GM21825 (cell line): ENCODE measurements at regions not wholly inside any gene's neighbourhood (a gene's known extent, or its start where the extent isn't known, plus 50 kb on each side); places are given as distances from the start of the nearest gene placed in this dataset.
"Not testable (repeated sequence)": the region's sequence is repeated elsewhere in the genome, so short reads cannot be mapped to it uniquely, and the experiment has no call there.

Experiments used
- ATAC-seq: cut with Tn5 transposase; IDR thresholded peaks from one replicate; pipeline ENCODE4 v1.9.1; 2021; ENCODE audit warnings: mild to moderate bottlenecking, moderate library complexity; ENCODE audit not compliant: unreplicated experiment

- no peak for ATAC-seq
Observed at GRCh38 chr11:80733361-80733760, 1292.5 kb upstream of the TENM4 start.

DNA sequence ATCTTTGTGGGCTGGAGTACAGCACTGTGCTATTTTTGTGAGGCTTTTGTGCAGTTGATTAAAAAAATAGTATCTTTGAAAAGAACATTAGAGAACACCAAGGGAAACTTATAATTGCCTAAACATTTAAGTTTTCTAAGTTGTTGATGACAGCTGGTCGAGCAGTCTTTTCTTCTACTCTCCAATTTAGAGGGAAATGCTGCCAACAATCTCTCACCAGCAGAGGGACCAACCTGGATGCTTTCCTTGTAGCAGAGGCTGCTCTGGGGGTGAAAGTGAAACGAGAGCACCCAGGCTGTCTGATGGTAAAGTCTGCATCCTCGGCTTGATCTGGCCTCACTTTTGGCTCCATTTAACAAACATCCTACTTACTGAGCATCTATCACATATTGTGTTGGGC is 1286.5 kb upstream of the TENM4 start:
- peak; percentile 89 for ATAC-seq

DNA sequence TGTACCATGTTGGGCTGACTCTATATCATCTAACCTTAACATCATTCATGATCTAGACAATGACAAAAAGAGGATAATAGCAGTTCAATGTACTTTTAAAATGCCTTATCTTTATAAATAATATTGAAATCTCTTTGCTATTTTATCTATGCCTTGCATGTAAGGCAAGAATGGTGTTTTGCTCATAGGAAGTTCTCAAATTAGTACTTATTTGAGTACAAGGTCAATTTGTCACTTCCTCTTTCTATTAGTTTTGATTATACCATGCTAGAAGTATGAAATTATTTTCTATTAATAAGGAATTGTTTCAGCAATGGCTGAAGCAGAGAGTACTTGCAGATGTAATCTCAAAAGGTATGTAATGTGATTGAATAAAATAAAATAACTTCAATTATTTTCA is 1285.4 kb upstream of the TENM4 start:
- ATAC-seq = no peak

GRCh38 chr11:80724366-80724765 is 1283.5 kb upstream of the TENM4 start:
- ATAC-seq = no peak

GRCh38 chr11:80722629-80723028 is 1281.8 kb upstream of the TENM4 start:
- ATAC-seq = no peak

DNA sequence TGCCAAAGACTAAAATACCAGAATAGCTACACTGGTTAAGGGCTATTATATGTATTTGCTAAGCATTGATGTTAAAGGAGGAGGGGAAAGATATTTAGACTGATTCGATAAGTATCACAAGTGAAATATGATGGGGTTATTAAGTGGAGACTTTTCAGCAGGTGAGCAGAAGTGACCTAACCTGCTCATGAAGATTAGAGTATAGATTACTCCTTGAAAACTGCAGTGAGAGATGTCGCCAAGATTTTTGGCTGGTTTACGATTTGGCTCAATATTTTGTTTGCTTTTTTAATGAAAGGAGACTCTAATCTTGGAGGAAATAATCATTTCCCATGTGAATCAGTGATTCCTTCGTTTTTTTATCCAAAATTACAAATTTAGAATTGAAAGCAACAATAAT is 1279.5 kb upstream of the TENM4 start:
- no peak for ATAC-seq

DNA sequence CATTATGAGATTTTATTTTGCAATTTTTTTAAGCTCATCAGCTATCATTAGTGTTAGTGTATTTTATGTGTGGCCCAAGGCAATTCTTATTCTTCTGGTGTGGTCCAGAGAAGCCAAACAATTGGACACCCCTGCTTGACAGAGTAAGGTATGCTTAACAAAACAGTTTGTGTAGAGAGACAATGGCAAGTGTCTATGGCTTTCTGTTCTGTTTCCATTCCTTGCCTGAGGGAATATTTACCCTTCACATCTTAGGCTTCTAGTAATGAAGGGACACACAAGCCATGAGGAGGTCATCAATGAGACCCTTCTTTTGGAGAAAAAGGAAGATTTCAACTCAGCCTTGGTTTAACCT is 1278.4 kb upstream of the TENM4 start:
- ATAC-seq = no peak

GRCh38 chr11:80718611-80719291 is 1277.9 kb upstream of the TENM4 start:
- ATAC-seq = no peak

GRCh38 chr11:80702264-80702663 is 1261.4 kb upstream of the TENM4 start:
- no peak for ATAC-seq

DNA sequence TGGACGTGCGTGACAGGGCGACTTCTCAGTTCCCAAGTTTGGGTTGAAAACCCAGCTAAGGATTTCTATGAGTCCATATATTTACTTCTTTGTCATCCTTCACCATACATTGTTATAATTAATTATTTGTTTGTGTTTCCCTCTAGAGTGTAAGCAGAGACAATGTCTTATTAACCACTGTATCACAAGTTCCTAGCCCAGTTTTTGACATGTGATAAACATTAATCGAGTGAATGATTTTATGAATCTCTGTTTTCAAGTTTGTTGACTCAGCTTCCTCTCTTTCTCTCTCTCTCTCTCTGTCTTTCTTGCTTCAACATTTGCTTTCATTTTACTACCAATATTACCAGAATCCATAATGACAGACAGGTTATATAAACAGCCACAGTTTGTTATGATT is 1259.6 kb upstream of the TENM4 start:
- no peak for ATAC-seq

- ATAC-seq = not testable (repeated sequence)
Observed at GRCh38 chr11:80699406-80700177, 1258.8 kb upstream of the TENM4 start.

DNA sequence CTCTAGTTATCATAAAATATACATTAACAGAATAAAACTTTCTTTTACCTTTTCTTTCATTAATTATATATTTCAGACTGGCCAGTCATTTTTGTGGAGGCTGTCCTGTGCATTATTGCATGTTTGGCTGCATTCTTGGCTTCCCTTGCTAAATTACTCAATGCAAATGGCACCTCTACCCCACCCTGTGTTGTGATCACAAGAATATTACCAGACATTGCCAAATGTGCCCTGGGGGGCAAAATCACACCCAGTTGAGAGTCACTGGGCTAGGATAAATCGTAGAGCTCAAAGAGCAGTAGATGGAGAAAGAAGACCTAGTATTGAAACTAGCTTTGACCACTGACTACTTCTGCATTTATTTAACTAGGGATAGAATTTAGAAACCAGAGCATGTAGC is 1257.8 kb upstream of the TENM4 start:
- no peak for ATAC-seq

DNA sequence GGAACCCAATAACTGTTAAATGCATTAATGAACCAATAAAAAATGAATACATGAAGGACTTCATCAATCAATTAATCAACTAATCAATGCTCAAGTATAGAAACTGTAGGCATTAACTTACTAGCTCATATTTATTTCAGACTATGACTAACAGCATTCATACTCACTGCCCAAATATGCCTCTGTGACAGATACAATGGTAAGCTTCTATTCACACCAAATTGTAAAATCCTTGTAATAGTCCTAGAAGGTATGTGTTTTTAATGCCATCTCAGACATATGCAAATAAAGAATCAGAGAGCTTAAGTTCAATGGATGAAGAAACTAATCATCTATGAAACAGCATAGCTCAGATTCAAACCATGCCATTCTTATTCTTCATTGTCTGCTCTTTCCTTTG is 1253.6 kb upstream of the TENM4 start:
- no peak for ATAC-seq

DNA sequence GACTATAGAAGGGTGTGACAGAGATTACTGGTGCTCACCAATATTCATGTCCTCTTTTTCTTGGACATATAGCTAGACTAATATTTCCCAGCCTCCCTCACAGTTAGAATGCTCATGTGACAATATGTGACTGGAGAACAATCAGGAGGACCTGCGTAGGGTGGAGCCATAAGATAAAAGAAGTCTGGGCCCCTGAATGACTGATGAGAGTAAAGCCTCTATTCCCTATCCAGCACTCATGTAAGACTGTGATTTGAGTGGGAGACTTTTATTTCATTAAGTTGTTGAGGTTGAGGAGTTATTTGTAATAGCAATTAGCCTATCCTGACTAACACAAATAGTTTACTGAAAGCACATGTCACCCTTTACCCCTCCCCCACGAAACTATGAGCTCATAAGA is 1247.1 kb upstream of the TENM4 start:
- ATAC-seq = no peak

DNA sequence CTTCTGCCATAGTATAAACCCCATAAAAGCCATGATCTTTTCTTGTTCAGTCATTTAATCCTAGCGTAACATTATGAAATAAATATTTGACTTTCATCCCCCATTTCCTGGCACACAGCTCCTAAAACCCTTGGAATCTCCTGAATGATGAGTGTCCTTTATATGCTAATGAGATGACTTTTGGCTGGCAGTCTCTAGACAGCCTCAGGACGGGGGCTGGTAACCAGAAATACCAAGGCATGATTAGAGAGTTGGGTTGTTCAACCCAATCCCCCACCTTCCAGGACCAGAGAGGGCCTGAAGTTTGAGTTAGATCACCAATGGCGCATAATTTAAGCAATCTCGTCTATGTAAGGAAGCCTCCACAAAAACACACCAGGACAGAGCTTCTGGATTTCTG is 1246.1 kb upstream of the TENM4 start:
- no peak for ATAC-seq

- no peak for ATAC-seq
Observed at GRCh38 chr11:80673566-80673965, 1232.7 kb upstream of the TENM4 start.

DNA sequence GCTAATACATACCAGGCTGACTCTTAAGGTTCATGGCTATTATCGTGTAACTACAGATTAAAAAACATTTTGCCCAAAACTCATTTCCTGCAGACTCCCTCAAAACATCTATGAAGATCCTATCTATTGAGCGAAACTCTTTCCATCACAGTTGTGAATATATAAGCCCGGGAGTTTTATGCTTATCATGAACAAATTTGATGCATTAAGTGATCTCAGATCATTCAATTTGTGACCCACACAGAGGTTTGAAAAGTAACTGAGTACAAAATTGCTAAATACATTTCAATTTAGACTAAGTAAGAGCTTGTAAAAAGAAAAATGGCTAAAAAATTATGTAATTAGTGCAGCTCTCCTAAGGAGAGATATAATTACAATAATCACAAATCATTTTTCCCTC is 1228.8 kb upstream of the TENM4 start:
- no peak for ATAC-seq

DNA sequence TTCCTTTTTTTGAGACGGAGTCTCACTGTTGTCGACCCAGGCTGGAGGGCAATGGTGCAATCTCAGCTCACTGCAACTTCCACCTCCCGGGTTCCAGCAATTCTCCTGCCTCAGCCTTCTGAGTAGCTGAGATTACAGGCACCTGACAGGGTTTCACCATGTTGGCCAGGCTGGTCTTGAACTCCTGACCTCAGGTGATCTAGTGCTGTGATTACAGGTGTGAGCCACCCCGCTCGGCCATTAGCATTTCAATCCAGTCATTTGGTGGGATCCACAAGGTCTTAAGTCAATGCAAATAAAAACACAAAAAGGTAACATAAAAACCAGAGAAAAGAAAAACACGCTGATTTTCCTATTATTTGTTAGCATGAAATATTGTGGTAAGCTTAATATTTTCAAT is 1227.2 kb upstream of the TENM4 start:
- no peak for ATAC-seq

DNA sequence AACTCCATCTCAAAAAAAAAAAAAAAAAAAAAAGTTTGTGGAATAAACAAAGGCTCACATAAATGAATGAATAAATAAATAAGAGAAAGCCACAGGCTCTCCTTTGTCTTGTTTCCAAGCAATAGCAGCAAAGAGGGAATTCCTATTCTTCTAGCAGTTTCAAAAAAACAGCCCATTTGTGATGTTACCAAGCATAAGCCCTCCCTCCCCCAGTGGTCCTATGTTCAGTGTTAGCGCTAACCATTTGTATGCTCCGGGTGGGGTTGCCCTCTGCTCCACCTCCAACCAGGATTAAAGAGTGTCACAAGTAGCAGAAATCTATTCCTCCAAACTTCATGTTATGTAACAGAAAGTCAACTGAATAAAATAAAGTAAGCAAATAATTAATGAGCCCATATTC is 1215.0 kb upstream of the TENM4 start:
- ATAC-seq = no peak

DNA sequence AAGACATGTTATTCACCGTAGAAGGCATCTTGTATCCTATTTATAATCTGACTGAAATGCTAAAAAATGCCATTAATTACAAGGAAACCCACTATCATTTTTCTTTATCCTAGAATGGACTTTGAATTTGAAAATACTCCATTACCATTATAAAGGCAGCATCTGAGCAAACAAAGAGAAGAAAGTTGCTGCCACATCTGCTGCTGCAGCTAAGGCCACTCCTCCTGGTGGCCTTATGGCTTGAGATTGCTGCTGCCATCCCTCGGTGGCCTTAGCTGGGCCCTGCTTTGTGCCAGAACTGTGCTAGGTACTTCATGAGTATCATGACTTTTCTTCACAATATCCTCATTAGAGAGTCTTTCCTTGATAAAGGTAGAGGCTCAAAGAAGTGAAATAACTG is 1210.1 kb upstream of the TENM4 start:
- no peak for ATAC-seq

DNA sequence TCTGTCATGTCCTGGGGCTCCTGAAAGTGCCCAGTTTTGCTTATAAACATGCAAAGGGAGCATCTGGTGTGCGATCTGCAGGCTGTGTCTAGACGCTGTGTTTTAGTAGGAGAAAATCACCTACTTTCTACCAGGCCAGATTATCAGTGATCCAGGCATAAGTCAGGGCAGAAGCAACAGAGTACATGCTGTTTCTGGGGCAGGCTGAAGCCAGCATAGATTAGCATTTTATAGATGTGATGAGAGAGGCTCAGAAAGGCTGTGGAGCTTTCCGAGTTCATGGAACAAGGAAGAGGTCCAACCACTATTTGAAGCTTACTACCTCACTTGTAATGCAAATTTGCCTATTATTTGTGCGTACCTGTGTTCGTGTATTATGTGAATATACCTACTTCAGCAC is 1208.4 kb upstream of the TENM4 start:
- ATAC-seq = no peak

DNA sequence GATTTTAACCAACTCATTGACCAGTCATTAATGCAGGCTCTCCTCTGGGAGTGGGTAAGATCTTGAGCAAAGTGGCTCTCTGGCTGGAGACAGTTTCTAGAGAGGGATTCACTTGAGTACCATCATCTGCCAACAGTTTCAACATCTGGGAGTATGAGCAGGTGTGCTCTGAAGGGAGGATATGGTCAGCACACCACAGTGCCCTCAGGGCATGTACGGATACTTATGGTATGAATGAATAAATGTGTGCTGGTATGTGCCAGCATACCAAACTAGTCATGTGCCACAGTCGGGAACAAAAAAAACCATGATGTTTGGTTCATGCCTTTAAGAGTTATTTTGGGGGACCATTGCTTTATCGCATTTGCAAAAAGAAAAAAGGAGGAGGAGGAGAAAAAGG is 1197.5 kb upstream of the TENM4 start:
- ATAC-seq = no peak

- no peak for ATAC-seq
Observed at GRCh38 chr11:80637571-80637970, 1196.7 kb upstream of the TENM4 start.
